Activated CD8-positive, alpha-beta memory T cell treated with anti-CD3 and anti-CD28 coated beads, Interleukin-2, amount 50 U/mL, for 4 hours (primary cell): ENCODE measurements at regions not wholly inside any gene's neighbourhood (a gene's known extent, or its start where the extent isn't known, plus 50 kb on each side); places are given as distances from the start of the nearest gene placed in this dataset.

Experiments used
- DNase-seq: peaks from one replicate; pipeline ENCODE4 v3.0.0-alpha.2; 2020

GRCh38 chr5:175021841-175022625 is 297.7 kb downstream of the MSX2 start:
- DNase-seq, result no peak

- no peak for DNase-seq
Observed at GRCh38 chr5:175021321-175021720, 296.9 kb downstream of the MSX2 start.

GRCh38 chr5:175015028-175015685 is 290.8 kb downstream of the MSX2 start:
- DNase-seq, result no peak

GRCh38 chr5:175013251-175013650 is 288.9 kb downstream of the MSX2 start:
- DNase-seq, result no peak

GRCh38 chr5:175012267-175012666 is 287.9 kb downstream of the MSX2 start:
- DNase-seq, result no peak

GRCh38 chr5:175003531-175003930 is 279.1 kb downstream of the MSX2 start:
- no peak for DNase-seq

- DNase-seq, result no peak
Observed at GRCh38 chr5:175001876-175002645, 277.7 kb downstream of the MSX2 start.

- no peak for DNase-seq
Observed at GRCh38 chr5:175001311-175001710, 276.9 kb downstream of the MSX2 start.

- DNase-seq, result no peak
Observed at GRCh38 chr5:174999581-174999980, 275.2 kb downstream of the MSX2 start.

- DNase-seq, result no peak
Observed at GRCh38 chr5:174998131-174998730, 273.8 kb downstream of the MSX2 start.

- DNase-seq, result no peak
Observed at GRCh38 chr5:174997688-174998087, 273.3 kb downstream of the MSX2 start.

- no peak for DNase-seq
Observed at GRCh38 chr5:174996941-174997340, 272.6 kb downstream of the MSX2 start.

GRCh38 chr5:174995827-174996226 is 271.4 kb downstream of the MSX2 start:
- DNase-seq, result no peak

GRCh38 chr5:174991847-174992246 is 267.5 kb downstream of the MSX2 start:
- no peak for DNase-seq

GRCh38 chr5:174990909-174991308 is 266.5 kb downstream of the MSX2 start:
- DNase-seq, result no peak

GRCh38 chr5:174987443-174988012 is 263.1 kb downstream of the MSX2 start:
- DNase-seq, result no peak

GRCh38 chr5:174984863-174985262 is 260.5 kb downstream of the MSX2 start:
- no peak for DNase-seq

- DNase-seq, result no peak
Observed at GRCh38 chr5:174982485-174982884, 258.1 kb downstream of the MSX2 start.

GRCh38 chr5:174981416-174981815 is 257.0 kb downstream of the MSX2 start:
- DNase-seq, result no peak

- DNase-seq, result no peak
Observed at GRCh38 chr5:174980952-174981351, 256.6 kb downstream of the MSX2 start.

- no peak for DNase-seq
Observed at GRCh38 chr5:174972291-174972690, 247.9 kb downstream of the MSX2 start.

- DNase-seq, result no peak
Observed at GRCh38 chr5:174971210-174971609, 246.8 kb downstream of the MSX2 start.

- DNase-seq, result no peak
Observed at GRCh38 chr5:174970502-174970901, 246.1 kb downstream of the MSX2 start.
